T-helper 22 cell (primary cell): ENCODE measurements at regions not wholly inside any gene's neighbourhood (a gene's known extent, or its start where the extent isn't known, plus 50 kb on each side); places are given as distances from the start of the nearest gene placed in this dataset.
"Not testable (repeated sequence)": the region's sequence is repeated elsewhere in the genome, so short reads cannot be mapped to it uniquely, and the experiment has no call there.

Source experiments
- DNase-seq: peaks from one replicate; pipeline ENCODE4 v3.0.0-alpha.2; 2020; ENCODE audit warnings: low read depth

DNA sequence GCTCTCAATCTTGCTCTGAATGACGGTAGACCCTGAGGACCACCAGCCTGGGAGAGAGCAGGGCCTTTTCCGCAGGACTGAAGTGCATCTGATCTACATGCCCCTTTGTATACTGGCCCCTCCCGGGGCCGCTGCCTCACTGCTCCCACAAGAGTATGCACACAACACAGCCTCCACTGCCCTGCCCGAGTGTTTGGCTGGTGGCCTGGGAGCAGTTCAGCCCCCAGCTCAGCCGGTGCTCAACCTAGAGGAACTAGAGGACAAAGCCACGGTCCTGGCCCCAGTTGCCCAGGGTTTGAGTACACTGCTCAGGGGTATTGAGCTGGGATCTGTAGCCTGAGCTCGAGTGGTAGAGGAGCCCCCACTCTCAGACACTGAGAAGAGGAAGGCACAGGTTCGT is 118.9 kb upstream of the CAB39 start:
- no peak for DNase-seq

DNA sequence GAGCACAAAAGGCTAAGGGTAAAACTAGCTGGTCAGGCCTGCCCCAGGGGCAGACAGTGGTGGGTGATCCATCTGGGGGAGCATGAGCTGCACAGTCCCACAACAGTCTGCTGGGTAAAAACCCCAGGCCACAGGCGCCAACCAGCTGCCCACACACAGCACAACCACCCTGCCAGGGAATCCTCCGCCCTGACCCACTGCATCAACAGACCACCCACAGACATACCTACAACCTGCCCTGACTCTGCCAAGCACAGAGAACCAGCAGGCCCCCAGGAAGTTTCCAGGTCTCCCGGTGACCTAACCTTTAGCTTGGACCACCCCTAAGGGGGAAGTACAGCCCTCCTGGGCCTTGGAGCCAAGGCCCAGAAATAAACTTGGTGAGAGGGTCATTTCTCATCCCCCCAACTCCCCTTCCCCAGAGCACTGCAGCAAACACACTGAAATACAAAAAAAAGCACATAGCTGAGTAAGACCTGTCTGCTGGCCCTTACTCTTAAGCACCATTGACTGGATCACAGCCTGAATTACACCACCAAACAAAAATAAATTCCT is 118.3 kb upstream of the CAB39 start:
- no peak for DNase-seq

DNA sequence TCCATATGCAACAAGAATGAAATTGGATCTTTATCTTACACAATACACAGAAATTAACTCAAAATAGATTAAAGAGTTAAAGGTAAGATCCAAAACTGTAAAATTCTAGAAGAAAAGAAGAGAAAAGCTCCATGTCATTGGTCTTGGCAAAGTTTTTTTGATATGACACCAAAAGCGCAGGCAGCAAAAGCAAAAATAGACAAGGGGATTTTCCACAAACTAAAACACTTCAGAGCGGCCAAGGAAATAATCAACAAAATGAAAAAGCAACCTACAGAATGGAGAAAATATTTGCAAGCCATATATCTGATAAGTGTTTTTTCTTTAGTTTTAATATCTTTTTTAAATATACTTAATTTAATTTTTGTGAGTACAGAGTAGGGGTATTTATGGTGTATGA is 112.8 kb upstream of the CAB39 start:
- DNase-seq, result no peak

- no peak for DNase-seq
Measured at GRCh38 chr2:230600285-230600684, 112.4 kb upstream of the CAB39 start.

DNA sequence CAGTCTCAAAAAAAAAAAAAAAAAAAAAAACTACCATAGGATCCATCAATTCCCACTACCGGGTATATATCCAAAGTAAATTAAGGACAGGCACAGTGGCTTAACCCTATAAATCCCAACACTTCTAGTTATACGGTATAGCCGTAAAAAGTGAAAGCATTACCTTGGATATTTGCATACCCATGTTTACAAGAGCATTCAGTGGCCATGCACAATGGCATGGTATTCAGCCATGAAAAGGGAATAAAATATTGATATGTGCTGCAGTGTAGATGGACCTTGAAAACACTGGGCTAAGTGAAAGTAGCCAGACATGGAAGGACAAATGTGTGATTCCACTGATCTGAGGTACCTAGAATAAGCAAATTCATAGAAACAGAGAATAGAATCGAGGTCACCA is 111.8 kb upstream of the CAB39 start:
- no peak for DNase-seq

- no peak for DNase-seq
Measured at GRCh38 chr2:230601510-230601909, 111.1 kb upstream of the CAB39 start.

DNA sequence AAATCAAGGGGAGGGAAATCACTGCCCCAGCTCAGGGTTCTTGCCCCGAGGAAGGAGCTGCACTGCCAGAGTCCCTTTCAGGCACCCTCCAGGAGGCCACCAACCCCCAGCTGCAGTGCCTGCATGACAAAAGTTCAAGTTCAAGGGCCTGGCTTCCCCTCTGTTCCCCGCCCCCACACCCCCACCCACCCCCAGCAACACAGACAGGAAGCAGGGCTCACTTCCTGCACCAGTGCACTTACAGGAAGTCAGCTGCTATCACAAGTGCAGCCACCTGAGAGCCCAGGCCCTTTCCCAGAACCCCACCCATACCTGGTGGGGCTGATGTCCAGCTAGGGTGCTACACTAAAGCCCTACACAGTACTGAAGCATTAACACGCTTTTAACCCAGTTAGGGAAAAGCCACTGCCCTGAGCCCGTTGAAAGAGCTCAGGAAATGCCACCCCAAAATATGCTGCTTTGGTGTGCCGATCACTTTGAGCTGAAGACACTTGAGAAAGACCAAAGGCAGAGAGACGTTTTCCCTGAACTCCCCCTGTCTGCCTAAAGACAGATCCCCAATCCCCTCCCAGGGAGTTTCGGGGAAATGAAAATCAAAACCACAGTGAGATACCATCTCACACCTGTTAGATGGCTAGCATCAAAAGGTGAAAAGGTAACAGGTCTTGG is 109.9 kb upstream of the CAB39 start:
- peak; percentile 23 for DNase-seq

DNA sequence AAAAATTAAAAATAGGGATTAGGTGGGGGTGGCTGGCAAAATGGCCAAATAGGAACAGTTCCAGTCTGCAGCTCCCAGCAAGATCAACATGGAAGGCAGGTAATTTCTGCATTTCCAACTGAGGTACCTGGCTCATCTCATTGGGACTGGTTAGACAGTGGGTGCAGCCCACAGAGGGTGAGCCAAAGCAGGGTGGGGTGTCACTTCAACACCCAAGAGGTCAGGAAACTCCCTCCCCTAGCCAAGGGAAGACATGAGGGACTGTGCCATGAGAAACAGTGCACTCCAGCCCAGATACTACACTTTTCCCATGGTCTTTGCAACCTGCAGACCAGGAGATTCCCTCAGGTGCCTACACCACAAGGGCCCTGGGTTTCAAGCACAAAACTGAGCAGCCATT is 109.3 kb upstream of the CAB39 start:
- not testable (repeated sequence) for DNase-seq

- not testable (repeated sequence) for DNase-seq
Measured at GRCh38 chr2:230604158-230604557, 108.5 kb upstream of the CAB39 start.

DNA sequence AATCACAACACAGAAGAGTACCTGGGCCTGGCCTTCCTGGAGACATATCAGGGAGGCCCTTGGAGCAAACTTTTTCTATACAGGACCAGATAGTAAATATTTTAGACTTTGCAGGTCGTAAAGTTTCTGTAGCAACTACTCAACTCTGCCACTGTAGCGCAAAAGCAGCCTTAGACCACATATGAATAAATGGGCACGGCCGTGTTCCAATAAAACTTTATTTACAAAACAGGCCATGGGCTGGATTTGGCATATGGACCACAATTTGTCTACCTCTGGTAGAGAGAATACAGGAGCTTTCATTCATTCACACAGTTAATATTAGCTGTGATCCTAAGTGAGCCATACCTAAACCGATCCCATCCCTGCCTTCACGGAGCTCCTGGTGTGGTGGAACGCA is 98.6 kb upstream of the CAB39 start:
- DNase-seq, result no peak

DNA sequence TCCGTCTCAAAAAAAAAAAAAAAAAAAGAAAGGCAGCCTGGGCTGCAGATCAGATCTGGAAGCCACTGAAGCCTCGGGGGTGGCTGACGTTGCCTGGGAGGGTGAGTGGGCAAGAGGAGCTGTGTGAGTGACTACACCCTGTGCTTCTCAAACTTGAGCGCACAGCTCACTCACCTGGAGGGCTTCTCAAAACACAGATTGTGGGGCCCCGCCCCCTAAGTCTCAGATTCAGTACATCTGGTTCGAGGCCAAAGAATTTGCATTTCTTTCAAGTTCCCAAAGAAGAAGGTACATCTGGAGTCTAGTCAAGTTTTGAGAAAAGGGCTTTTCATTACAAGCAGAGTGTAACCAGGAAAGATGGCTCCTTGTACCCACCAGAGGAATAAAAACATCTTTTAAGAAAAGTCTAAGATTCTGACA is 97.7 kb upstream of the CAB39 start:
- no peak for DNase-seq

DNA sequence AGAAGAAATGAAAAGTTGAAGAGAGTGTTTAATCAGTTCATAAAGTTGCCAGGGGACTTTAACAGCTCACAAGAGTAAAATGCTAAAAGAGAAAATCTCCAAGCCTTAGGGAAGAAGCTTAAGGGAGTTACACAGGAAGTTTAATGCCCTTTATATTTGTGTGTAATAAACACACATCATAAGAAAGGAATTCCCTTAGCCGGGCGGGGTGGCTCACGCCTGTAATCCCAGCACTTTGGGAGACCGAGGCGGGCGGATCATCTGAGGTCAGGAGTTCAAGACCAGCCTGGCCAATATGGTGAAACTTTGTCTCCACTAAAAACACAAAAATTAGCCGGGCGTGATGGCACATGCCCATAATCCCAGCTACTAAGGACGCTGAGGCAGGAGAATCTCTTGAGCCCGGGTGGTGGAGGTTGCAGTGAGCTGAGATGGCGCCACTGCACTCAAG is 95.4 kb upstream of the CAB39 start:
- not testable (repeated sequence) for DNase-seq

DNA sequence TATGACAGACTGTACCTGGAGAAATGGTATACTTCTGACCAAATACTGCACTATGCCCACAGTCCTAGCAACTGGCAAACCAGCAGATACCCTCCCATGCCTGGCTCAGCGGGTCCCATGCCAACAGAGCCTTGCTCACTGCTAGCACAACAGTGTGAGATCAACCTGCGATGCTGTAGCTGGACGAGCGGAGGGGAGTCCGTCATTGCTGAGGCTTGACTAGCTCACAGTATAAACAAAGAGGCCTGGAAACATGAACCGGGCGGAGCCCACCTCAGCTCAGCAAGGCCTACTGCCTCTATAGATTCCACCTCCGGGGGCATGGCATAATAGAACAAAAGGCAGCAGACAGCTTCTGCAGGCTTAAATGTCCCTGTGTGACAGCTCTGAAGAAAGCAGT is 93.2 kb upstream of the CAB39 start:
- DNase-seq, result no peak

- not testable (repeated sequence) for DNase-seq
Measured at GRCh38 chr2:230625220-230625619, 87.4 kb upstream of the CAB39 start.

GRCh38 chr2:230627091-230627490 is 85.6 kb upstream of the CAB39 start:
- DNase-seq, result not testable (repeated sequence)

- DNase-seq, result no peak
Measured at GRCh38 chr2:230627806-230628724, 84.6 kb upstream of the CAB39 start.

GRCh38 chr2:230631470-230631869 is 81.2 kb upstream of the CAB39 start:
- DNase-seq, result no peak

GRCh38 chr2:230634146-230634545 is 78.5 kb upstream of the CAB39 start:
- no peak for DNase-seq

GRCh38 chr2:230634721-230635313 is 77.8 kb upstream of the CAB39 start:
- not testable (repeated sequence) for DNase-seq

GRCh38 chr2:230636684-230637271 is 75.9 kb upstream of the CAB39 start:
- DNase-seq, result no peak

DNA sequence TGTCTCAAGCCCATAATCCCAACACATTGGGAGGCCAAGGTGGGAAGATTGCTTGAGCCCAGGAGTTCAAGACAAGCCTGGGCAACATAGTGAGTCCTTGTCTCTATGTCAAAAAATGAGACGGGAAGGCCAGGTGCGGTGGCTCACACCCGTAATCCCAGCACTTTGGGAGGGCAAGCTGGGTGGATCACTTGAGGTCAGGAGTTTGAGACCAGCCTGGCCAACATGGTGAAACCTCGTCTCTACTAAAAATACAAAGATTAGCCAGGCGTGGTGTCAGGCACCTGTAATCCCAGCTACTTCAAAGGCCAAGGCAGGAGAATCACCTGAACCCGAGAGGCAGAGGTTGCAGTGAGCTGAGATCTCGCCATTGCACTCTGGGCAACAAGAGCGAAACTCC is 75.2 kb upstream of the CAB39 start:
- DNase-seq, result not testable (repeated sequence)

DNA sequence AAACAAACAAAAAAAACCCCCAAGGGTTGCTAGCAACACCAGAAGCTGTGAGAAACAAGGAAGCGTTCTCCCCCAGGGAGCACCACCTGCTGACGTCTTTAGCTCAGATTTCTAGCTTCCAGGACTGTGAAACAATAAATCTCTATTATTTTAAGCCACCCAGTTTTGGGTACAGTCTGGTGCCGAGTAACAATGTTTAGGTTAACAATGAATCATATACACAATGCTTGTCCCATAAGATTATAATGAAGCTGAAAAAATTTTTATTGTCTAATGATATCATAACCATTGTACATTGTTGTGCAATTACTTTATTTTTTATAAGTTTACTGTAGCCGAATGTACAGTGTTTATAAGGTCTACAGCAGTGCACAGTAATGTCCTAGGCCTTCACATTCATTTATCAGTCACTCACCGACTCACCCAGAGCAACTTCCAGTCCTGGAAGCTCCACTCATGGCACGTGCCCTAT is 72.1 kb upstream of the CAB39 start:
- no peak for DNase-seq
